GM21825 (cell line): ENCODE measurements at regions not wholly inside any gene's neighbourhood (a gene's known extent, or its start where the extent isn't known, plus 50 kb on each side); places are given as distances from the start of the nearest gene placed in this dataset.

Experiments
- ATAC-seq: cut with Tn5 transposase; IDR thresholded peaks from one replicate; pipeline ENCODE4 v1.9.1; 2021; ENCODE audit warnings: mild to moderate bottlenecking, moderate library complexity; ENCODE audit not compliant: unreplicated experiment

DNA sequence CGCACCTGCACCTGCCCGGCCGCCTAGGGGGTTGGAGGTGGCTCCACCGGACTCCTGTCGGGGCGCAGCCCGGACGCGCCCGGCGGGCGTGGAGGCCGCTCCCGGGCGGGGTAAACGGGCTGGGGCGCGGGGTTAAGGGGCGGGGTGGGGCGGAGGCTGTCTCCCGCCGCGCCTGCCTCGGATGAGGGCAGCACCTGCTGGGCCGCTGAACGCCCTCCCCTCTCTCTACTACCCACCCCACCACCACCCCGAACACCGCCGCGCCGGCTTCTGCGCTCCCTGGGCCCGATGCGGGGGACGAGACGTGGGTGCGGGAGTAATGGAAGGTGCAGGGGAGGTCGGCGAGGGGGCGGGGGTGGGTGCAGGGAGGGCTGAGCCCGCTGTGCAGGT, 224.8 kb upstream of the ID2 start:
- ATAC-seq, result no peak

DNA sequence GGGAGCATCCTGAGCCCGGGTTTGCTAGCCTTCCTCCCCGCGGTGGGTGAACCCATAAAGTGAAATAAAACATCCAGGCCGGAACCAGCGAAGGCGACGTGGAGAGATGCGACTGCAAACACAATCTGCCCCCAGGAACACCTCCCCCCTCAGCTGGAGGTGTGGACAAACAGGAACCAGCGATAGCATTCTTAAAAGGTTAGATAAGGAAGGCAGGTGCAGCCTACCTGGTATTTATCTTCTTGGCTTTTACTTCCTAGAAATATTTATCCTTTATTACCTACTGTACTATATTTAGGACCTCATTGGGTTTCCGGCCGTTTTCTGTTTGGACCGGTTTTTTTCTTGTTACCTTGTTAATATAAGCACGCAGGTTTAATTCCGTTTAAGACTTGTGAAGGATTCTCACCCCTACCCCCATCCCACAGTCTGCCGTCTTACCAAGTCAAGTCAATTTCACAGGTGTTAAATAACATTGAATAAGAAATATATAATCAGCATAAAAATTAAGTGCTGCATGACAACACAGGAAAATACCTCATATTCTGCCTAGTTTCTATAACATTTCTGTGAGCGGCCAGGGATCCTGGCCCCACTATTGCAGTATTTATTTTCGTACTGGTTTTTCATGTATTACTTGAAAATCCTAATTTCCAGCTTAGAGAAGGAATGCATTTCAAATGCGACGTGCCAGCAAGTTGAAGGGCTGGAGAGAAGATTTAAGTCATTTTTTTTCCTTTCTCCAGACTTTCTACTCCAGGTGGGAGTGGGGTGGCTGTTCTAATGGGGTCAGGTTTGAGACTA, 224.0 kb upstream of the ID2 start:
- no peak for ATAC-seq

DNA sequence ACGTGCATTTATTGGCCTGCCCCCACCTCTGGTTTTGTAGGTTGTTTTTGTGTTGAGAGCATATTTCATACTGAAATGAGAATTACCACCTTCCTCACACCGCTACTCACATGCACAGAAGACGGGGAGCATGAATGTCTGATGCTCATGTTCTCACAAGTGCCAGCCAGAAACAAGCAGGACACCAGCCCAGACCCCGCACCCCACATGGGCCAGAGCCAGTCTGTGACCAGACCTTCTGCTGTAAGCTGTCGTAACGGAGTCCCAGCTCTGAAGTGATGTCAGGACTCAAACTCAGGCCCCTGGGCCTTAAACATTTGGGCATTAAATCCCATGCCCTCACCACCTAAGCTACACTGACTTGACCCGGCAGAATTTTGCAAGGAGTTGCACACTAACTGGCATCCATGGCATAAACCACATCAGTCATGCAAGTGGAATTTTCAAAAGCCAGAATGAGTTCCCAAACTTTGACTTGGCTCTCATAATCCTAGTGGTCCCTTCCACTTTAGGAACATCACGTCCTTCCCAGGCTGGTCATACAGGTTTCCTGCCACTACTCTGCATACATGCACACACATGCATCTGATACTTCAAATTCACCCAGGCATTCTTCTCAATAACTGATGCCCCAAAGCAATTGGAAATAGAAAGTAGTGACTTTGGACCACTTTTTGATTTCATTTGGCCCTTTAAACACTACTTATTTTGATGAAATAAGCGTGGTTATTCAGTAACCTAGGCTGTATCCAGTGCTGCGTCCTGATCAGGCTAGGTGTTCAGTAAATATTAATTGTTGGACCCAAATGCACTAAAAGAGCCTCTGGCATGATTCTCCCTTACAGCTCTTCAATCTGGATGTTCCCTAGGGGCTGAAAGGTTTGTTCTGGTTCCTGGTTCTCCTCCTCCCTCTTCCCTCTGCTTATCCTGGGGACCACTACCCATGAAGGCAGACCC, 223.1 kb upstream of the ID2 start:
- ATAC-seq, result no peak

DNA sequence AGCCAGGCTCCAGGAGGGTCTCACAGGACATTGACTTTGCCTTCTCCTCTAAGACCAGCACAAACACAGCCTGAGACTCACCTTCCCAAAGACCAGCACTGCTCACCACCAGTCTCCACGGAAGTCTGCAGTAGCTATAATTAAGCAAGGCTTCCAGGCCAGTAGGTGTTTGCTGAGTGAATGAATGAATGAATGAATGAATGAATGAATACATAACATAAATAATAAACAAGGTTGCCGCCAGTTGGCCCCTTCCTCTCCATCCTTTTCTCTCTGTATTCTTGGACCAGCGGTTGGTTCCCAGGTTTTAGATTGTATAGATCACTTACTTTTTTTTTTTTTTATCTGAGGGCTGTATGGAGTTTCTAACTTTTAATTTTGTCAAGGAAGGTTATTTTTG, 222.4 kb upstream of the ID2 start:
- ATAC-seq, result no peak

DNA sequence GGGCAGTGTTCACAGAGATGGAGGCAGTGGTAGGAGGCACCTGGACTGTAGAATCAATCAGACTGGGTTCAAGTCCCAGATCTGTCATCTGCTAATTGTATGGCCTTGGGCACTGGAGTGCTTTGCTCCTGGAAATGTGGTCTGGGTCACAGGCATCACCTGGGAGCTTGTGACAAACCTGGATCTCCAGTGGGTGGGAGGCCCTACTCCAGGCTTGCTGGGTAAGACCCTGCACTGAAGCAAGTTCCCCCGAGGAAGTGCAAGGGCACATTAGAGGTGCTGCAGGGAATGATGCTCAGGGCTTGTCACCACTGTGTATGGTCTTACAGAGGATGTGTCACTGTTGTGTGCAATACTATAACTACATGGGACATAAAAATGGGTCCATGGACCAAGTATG, 220.5 kb upstream of the ID2 start:
- ATAC-seq, result no peak

DNA sequence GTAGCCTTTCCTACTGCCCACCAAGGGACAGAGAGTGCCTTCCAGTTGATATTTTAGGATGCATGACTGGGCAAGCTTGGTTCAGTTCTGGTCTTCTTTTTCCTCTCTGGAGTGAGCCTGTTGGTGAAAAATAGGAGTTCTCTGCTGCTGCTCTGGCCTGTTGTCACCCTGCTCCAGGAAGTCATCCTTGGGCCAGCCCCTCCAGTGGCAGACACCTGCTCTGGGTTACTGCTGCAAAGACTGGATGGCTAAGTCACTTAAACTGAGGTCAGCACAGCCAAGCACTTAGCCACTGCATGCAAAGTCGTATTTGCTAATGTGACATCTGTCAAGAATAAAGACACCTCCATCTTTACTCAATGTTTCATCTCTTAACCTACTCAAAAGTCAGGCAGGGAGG, 219.6 kb upstream of the ID2 start:
- ATAC-seq, result no peak

DNA sequence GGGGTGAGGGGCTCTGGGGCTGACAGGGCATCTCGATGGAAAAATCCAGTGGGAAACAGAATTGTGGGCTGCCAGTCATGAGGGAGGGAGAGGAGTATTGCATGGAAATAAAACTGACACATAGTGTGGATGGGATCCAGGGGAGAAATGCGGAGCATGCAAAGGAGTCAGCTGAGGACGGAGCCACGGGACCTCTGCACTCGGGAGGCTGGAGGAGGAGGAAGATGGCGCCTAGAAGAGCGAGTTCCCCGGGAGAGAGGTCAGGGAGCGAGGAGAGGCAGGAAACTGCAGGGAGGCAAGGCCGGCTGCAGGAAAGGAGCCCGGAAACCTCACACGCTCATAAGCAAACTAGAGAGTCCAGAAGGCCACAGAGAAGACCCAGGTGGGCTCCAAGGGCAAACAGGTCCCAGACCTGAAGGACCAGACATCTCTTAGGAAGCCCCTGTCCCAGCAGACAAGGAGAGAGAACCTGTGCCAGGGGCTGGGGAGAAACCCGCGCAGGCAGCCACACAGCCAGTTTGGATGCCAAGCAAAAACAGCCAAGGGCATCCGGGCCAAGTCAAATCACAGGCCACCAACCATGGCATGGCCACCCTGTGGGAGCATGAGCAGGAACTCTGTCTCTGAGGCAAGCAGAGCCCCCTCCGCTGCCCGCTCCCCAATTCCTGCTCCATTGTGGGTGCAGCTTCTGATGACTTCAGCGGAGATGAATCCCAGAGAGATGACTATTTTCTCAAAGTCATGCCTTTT, 218.8 kb upstream of the ID2 start:
- no peak for ATAC-seq

DNA sequence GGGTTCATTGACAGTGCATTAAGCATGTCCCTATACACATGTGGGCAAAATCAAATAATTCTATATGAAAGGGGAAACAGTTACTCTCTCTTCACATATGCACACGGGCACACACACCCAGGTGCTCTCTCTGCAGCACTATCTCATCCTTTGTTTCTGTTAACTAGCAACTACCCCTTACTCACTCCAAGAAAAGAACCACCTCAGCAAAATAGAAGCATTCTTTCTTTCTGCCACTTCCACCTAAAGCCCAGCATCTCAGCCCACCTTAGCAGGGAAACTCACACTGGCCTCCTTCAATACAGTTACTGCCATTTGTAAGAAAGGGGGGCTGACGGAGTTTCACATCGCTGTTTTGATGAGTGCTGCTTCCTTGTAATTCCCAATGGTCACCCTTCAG, 216.3 kb upstream of the ID2 start:
- no peak for ATAC-seq

DNA sequence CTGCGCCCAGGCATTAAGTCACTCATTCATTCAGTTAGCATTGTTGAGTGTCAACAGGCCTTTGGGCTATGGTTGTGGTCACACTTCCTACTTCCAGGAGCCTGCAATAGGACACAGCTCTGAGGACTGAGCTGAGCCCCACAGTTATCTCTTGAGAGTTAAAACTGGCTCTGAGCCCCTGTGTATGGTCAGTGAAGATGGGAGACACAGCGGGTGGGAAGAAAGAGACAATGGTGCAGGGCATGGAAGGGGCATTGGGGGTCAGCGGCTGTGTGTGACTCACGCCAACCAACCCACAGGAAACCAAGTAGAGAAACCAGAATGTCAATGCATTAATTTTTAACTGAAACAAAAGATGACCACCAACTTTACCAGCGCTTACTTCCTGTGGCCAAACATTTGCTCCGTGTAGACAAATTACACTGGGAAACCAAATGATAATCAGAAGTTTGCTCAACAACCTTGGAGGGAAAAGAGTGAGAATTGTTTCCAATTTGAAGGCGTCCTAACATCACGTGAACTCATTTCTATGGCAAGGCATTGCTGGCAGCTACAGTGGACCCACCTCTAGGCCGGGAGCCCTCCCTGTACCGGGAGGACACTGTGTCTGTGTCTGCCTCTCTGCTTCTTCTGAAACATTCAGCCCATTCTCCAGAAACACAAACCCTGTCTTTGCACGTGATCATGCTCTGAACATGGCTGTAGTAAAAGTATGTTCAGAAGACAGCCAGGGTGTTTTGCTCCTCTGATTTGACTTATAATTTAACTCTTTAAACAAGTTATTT, 212.0 kb upstream of the ID2 start:
- ATAC-seq, result peak; percentile 43

DNA sequence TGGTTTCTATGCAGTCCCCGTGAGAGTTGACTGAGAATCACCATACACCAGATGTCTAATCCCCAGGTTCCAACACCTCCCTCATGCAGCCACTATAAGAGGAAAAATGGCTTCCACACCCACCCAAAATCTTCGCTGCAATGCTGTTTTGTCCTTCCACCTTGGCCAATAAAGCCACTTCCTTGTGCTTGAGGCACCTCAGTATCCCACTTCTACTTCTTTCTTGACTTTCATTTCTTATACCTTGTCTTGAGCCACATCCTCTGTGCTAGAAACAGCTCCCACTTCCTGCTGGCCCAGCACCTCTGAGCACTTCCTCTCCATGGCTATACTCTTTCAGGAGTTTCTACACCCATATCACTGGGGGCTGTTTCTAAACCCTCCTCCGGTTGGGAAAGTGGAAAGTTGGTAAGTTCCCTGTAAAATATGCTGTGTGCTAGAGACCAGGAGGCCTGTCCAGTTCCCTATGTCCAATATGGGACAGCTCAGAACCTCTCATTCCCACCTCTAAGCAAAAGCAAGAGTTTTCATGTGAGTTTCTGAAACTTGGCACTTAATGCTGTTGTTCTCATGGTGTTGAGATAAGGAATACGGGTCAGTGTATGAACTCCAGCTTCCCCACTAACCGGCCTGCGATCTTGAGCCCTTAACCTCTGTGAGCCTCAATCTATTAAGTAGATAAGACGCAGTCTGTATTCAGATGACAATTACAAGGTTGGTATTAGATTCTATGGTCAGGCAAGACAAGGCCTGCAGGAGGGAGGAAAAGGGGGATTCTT, 209.1 kb upstream of the ID2 start:
- peak; percentile 46 for ATAC-seq

DNA sequence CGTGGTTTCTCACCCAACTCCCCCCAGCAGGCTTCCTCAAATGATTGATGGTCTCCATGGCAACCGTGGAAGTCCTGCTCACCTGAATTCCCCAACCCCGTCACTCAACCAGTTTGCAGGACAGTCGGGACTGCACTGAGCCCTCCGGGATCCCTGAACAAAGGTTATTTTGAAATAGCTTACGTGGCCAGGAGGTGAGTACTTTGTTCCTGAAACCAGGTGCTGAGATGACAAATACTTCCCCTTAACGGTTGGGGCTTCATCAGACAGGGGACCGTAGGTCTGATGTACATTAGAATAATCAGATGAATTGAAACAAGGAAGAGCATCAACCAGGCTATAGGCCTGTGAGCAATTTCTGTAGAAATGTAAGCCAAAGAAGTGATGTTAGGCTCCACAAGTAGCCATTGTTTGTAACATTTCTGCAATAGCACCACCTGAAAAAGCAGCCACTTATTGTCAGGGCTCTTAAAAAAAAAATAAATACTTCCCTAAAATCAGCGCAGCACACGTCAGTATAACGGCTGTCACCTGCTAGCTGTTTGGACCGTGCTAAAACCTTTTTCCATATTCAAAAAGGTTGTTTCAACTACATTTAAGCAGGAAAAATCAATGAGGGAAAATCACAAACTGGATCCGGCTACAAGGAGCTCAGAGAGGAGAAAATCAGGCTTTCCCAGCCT, 206.4 kb upstream of the ID2 start:
- ATAC-seq, result peak; percentile 26

DNA sequence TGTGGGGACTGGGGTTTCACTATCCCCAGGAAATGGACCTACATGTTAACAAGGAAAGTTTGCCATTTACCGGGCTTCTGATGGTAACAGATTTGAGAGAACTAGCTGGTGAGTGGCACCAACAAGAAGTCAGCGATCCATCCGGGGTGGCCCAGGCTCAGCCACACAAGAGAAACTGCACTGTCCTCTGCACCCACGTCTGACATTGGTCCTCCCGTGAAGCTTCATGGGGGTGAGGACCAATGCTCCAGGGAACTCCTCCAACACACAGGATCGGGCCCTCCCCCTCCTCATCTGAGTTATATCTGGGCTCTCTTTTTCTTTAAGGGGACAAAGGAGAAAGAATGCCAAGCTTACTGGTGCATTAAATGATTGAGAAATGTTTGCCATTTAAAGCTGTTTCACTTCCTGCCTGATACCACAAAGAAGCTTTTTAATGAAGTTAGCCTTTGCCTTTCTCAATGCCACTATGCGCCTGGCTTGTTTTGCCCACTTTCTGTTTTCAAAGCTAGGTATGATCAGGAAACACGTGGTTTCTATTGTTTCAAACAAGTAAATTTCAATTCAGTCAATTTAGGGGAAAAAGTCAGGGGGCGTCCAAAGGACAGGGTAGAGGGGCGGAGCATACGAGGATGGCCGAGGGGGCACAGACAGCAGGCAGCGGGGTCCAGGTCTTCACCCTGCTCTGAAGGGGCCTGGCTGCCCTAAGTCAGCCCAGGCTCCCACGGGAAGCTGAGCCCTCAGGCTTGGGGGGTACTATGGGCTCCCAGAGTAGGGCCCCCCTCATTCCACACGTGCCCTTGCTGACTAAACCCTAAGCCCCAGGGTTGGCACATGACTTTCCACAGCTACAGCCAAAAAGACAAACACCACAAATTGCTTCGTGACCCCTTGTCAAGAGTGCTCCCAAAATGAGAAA, 204.0 kb upstream of the ID2 start:
- ATAC-seq, result peak; percentile 47

DNA sequence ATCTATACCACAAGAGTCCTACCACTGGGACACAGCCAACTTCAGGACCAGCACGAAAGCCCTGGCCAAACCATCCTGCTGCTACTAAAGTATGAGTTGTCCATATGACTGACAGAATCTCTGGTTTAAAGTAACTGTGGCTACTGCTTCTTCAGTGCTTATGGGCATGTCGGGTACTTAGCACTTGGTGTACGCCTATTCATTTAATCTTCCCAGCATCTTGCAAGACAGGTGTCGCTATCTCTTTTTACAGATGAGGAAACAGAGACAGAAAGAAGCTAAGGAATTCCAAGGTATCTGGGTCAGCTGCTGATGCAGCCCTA, 203.4 kb upstream of the ID2 start:
- no peak for ATAC-seq

DNA sequence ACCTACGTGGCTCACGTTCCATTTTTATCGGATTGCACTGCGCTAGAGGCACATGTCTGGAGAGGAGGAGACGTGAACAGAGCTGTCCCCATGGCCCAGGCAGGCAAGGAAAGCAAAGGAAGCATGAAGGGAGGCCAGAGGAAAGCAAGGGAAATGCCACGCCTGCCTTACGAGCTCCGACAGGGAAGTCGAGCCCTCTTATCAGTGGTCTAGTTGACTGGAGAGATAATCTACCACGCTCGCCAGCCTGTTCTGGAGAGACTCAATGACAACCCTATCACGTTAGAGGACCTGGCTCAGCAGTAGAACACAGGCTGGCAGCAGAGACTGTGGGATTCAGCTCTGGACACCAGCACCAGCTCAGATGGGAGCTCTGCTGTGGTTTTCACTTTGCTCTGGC, 202.6 kb upstream of the ID2 start:
- ATAC-seq, result no peak

DNA sequence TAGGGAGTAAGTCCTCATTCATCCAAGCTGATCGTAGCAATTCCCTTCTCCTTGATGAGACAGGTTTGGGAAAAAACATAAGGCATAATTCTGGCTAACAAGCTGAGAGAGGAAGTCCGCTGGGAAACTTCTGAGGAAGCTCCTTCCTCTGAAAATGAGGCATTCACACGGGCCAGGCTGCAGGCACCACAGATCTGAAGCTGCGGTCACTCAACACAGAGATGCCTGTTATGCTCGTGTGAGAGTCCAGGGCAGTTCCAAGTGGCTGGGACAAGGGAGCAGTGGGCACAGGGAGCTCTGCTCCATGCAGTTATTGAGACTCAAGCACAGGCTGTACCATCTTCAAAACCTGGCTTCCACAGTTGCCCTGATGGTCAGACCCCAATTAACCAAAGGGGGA, 200.9 kb upstream of the ID2 start:
- ATAC-seq, result no peak

DNA sequence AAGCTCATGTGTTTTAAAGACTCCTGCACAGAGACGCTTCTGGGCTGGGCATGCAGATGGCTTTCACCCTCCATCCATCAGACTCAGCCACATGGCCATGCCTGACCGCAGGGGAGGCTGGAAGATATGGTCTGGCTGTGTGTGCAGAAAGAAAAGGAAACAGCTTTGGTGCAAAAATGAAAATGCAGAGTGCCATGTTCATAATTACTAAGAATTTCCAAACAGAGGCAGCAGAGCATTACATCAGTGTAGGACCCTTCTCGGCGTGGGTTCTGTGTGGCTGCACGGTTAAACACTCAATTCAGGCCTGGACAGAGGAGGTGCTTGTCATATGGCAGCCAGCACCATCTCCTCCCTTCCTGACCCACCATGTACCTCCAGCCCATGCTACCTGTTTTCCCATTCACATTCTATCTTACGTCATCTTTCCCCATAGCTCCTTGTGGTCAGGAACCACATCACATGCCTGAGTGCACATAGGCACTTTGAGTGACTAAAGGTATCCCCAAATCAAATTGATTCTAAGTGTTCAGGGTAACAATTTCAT, 200.3 kb upstream of the ID2 start:
- peak; percentile 41 for ATAC-seq

DNA sequence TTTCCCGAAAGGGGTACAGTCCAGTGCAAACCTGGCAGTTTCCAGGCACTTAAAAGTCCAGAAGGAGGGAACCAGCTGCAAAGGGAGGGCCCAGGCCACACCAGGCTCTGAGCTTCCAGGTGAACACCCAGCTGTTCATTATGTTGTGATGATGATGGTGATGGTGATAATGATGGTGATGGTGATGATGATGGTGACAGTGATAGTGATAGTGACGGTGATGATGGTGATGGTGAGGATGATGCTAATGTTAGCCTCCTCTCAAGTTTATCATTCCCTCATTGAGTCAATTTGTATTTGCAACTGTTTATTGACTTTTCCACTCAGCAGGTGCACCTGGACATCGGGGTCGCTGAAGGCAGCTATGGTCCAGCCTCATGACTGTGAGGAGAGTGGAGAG, 199.4 kb upstream of the ID2 start:
- ATAC-seq, result no peak
